ENCODE measurements at regions not wholly inside any gene's neighbourhood (a gene's known extent, or its start where the extent isn't known, plus 50 kb on each side); places are given as distances from the start of the nearest gene placed in this dataset.

GRCh38 chr14:22489957-22490950, 98.8 kb downstream of the DAD1 start:
- no peaks in the 10 kb centered on the region for H3K27me3 ChIP-seq (ENCODE audit: control insufficient read depth, low read length)
- H3K36me3 ChIP-seq (ENCODE audit: control insufficient read depth, low read length): peaks cover 36% of the 10 kb centered on the region
- peaks cover 99% of the 10 kb centered on the region for H3K4me1 ChIP-seq (ENCODE audit: control insufficient read depth, low read length)
- H3K79me2 ChIP-seq (ENCODE audit: control insufficient read depth, low read length): peaks cover 69% of the 10 kb centered on the region
- TF ChIP-seq CTCF (IDR thresholded peaks at IDR 0.05; ENCODE audit: low read depth, low read length, poor library complexity, severe bottlenecking) (no peak), EZH2phosphoT487 (IDR thresholded peaks at IDR 0.05; ENCODE audit: borderline replicate concordance, low read length) (no peak)
- peak overlapping the region; percentile 80 for H3K4me2 ChIP-seq (ENCODE audit: low read length)
- H3K27ac ChIP-seq (ENCODE audit: low read depth, low read length): peak overlapping the region; percentile 92
- H3K9me2 ChIP-seq (replicated peaks; ENCODE audit: control insufficient read depth, low read length): no peaks in the 10 kb centered on the region
- peaks cover 35% of the 10 kb centered on the region for H3F3A ChIP-seq (ENCODE audit: control insufficient read depth, insufficient read depth)
- H4K20me1 ChIP-seq (ENCODE audit: control insufficient read depth, insufficient read depth, low read depth, low read length): no peaks in the 10 kb centered on the region
- H3K9me3 ChIP-seq (ENCODE audit: control insufficient read depth, insufficient read depth, low read length): no peaks in the 10 kb centered on the region
- peak overlapping the region; percentile 75 for H3K4me3 ChIP-seq (ENCODE audit: low read length)

GRCh38 chr14:22489244-22489545, 99.8 kb downstream of the DAD1 start:
- Histone ChIP-seq H3K36me3 (ENCODE audit: control insufficient read depth, low read length) (peaks cover 26% of the 10 kb centered on the region), H3K9me2 (replicated peaks; ENCODE audit: control insufficient read depth, low read length) (no peaks in the 10 kb centered on the region), H3K4me3 (ENCODE audit: low read length) (peak overlapping the region; percentile 75), H3K4me2 (ENCODE audit: low read length) (peak overlapping the region; percentile 80), H3K9me3 (ENCODE audit: control insufficient read depth, insufficient read depth, low read length) (no peaks in the 10 kb centered on the region), H4K20me1 (ENCODE audit: control insufficient read depth, insufficient read depth, low read depth, low read length) (no peaks in the 10 kb centered on the region), H3K27me3 (ENCODE audit: control insufficient read depth, low read length) (no peaks in the 10 kb centered on the region), H3K4me1 (ENCODE audit: control insufficient read depth, low read length) (peaks cover 99% of the 10 kb centered on the region), H3K27ac (ENCODE audit: low read depth, low read length) (peak overlapping the region; percentile 92), H3K79me2 (ENCODE audit: control insufficient read depth, low read length) (peaks cover 58% of the 10 kb centered on the region), H3F3A (ENCODE audit: control insufficient read depth, insufficient read depth) (peaks cover 32% of the 10 kb centered on the region)
- no peak for TF ChIP-seq CTCF (IDR thresholded peaks at IDR 0.05; ENCODE audit: low read depth, low read length, poor library complexity, severe bottlenecking)
- no peak for TF ChIP-seq EZH2phosphoT487 (IDR thresholded peaks at IDR 0.05; ENCODE audit: borderline replicate concordance, low read length)

GRCh38 chr14:22488522-22489243, 100.3 kb downstream of the DAD1 start:
- peak overlapping the region; percentile 92 for H3K27ac ChIP-seq (ENCODE audit: low read depth, low read length)
- peak overlapping the region; percentile 75 for H3K4me3 ChIP-seq (ENCODE audit: low read length)
- H3K9me2 ChIP-seq (replicated peaks; ENCODE audit: control insufficient read depth, low read length): no peaks in the 10 kb centered on the region
- H3K79me2 ChIP-seq (ENCODE audit: control insufficient read depth, low read length): peaks cover 53% of the 10 kb centered on the region
- H3F3A ChIP-seq (ENCODE audit: control insufficient read depth, insufficient read depth): peaks cover 28% of the 10 kb centered on the region
- peak overlapping the region; percentile 80 for H3K4me2 ChIP-seq (ENCODE audit: low read length)
- no peaks in the 10 kb centered on the region for H4K20me1 ChIP-seq (ENCODE audit: control insufficient read depth, insufficient read depth, low read depth, low read length)
- peaks cover 21% of the 10 kb centered on the region for H3K36me3 ChIP-seq (ENCODE audit: control insufficient read depth, low read length)
- H3K4me1 ChIP-seq (ENCODE audit: control insufficient read depth, low read length): peaks cover 99% of the 10 kb centered on the region
- H3K9me3 ChIP-seq (ENCODE audit: control insufficient read depth, insufficient read depth, low read length): no peaks in the 10 kb centered on the region
- no peaks in the 10 kb centered on the region for H3K27me3 ChIP-seq (ENCODE audit: control insufficient read depth, low read length)
- no peak for TF ChIP-seq EZH2phosphoT487 (IDR thresholded peaks at IDR 0.05; ENCODE audit: borderline replicate concordance, low read length)
- no peak for TF ChIP-seq CTCF (IDR thresholded peaks at IDR 0.05; ENCODE audit: low read depth, low read length, poor library complexity, severe bottlenecking)

Data from DOHH2 (cell line).